B cell (primary cell): ENCODE measurements at regions not wholly inside any gene's neighbourhood (a gene's known extent, or its start where the extent isn't known, plus 50 kb on each side); places are given as distances from the start of the nearest gene placed in this dataset.

Experiments used
- ATAC-seq: fragments of 200-7000 bp; cut with Tn5 transposase; one replicate; pipeline ENCODE4 v1.10.0; 2021; ENCODE audit warnings: low read depth, mild to moderate bottlenecking, moderate number of reproducible peaks, moderate library complexity
- CTCF ChIA-PET: fragments of 350-600 bp; sonication (Branson Sonifier 250); formaldehyde crosslinking; loops from one replicate; lab custom pipeline; 2021; ENCODE audit warnings: antibody characterized with exemption, inconsistent platforms; lab: Charles Lee
- POLR2A ChIA-PET: fragments of 350-600 bp; sonication (Branson Sonifier 250); formaldehyde crosslinking; loops from one replicate; lab custom pipeline; 2021; ENCODE audit warnings: antibody characterized with exemption; lab: Charles Lee
- DNase-seq: peaks from one replicate; pipeline ENCODE4 v3.0.0; 2013
- H2AFZ ChIP-seq: 2 replicates; pipeline ENCODE4 v1.6.1; 2012; ENCODE audit warnings: mild to moderate bottlenecking, low read depth, low read length; ENCODE audit not compliant: insufficient read depth, poor library complexity, severe bottlenecking
- H3K27ac ChIP-seq, 2 donors: 1 replicate in 1 of 2; 2 replicates in 1 of 2; pipeline ENCODE4 v1.5.1; 2012 to 2013; ENCODE audit warnings: low read length in 2 of 2, mild to moderate bottlenecking in 2 of 2, moderate library complexity in 1 of 2
- H3K27me3 ChIP-seq, 4 experiments: fragments of 200-600 bp in 1 of 4; sonication (generic) in 1 of 4; replicated peaks in 1 of 4; 1 replicate in 2 of 4; 2 replicates in 2 of 4; pipeline versions ENCODE4 v1.6.1 to v1.7.0; 2013 to 2016; ENCODE audit warnings: low read length in 3 of 4, mild to moderate bottlenecking in 2 of 4, mixed read lengths in 1 of 4, moderate library complexity in 1 of 4; ENCODE audit not compliant: insufficient read depth in 4 of 4, control insufficient read depth in 3 of 4; ENCODE audit errors: control extremely low read depth in 1 of 4
- H3K36me3 ChIP-seq, 2 experiments: replicated peaks in 1 of 2; 1 replicate in 1 of 2; 2 replicates in 1 of 2; pipeline versions ENCODE4 v1.6.1 to v1.7.1; 2013; ENCODE audit warnings: low read length in 1 of 2; ENCODE audit not compliant: insufficient read depth in 2 of 2, control insufficient read depth in 1 of 2; ENCODE audit errors: control extremely low read depth in 1 of 2, extremely low read depth in 1 of 2
- H3K4me1 ChIP-seq, 2 donors: fragments of 200-600 bp in 1 of 2; sonication (generic) in 1 of 2; 1 replicate in 1 of 2; 2 replicates in 1 of 2; pipeline versions ENCODE4 v1.5.1 to v1.6.1; 2013 to 2017; ENCODE audit warnings: low read length in 2 of 2; ENCODE audit not compliant: control insufficient read depth in 2 of 2, insufficient read depth in 2 of 2
- H3K4me2 ChIP-seq: replicated peaks from 2 replicates; pipeline ENCODE3; 2012; ENCODE audit warnings: mild to moderate bottlenecking, low read depth, low read length; ENCODE audit not compliant: poor library complexity, severe bottlenecking
- H3K4me3 ChIP-seq, 5 experiments: fragments of 200-600 bp in 1 of 5; sonication (generic) in 1 of 5; 1 replicate in 3 of 5; 2 replicates in 2 of 5; pipeline versions ENCODE4 v1.5.1 to v1.7.0; 2011 to 2016; ENCODE audit warnings: low read length in 4 of 5, mild to moderate bottlenecking in 4 of 5, low read depth in 2 of 5, control low read depth in 1 of 5, moderate library complexity in 1 of 5; ENCODE audit not compliant: insufficient read depth in 1 of 5; ENCODE audit errors: control extremely low read depth in 1 of 5, extremely low read depth in 1 of 5
- H3K79me2 ChIP-seq: fragments of 200-600 bp; sonication (generic); one replicate; pipeline ENCODE4 v1.6.0; 2016; ENCODE audit warnings: low read length; ENCODE audit not compliant: control insufficient read depth, insufficient read depth
- H3K9ac ChIP-seq: fragments of 200-600 bp; sonication (generic); 2 replicates; pipeline ENCODE4 v1.6.1; 2017; ENCODE audit warnings: mild to moderate bottlenecking, low read length, moderate library complexity
- H3K9me3 ChIP-seq, 3 donors: one replicate each; pipeline versions ENCODE4 v1.6.1 to v1.7.1; 2013; ENCODE audit warnings: low read length in 2 of 3; ENCODE audit not compliant: control insufficient read depth in 2 of 3, insufficient read depth in 1 of 3; ENCODE audit errors: control extremely low read depth in 1 of 3
- H4K20me1 ChIP-seq: 2 replicates; pipeline ENCODE4 v1.6.0; 2012; ENCODE audit warnings: mild to moderate bottlenecking, low read length; ENCODE audit not compliant: insufficient read depth, control insufficient read depth, poor library complexity, severe bottlenecking
- H3K27ac Mint-ChIP-seq: one replicate; pipeline ENCODE4 v1.8.0; 2021; ENCODE audit warnings: mixed read lengths
- H3K27me3 Mint-ChIP-seq: one replicate; pipeline ENCODE4 v1.8.0; 2021; ENCODE audit warnings: mixed read lengths
- H3K4me1 Mint-ChIP-seq: one replicate; pipeline ENCODE4 v1.8.0; 2021; ENCODE audit warnings: mixed read lengths
- H3K4me3 Mint-ChIP-seq: one replicate; pipeline ENCODE4 v1.8.0; 2021; ENCODE audit warnings: mixed read lengths
- H3K9me3 Mint-ChIP-seq: one replicate; pipeline ENCODE4 v1.8.0; 2022; ENCODE audit warnings: mixed read lengths; ENCODE audit not compliant: insufficient read depth
- CTCF ChIP-seq: fragments of 200-600 bp; IDR thresholded peaks from one replicate; pipeline ENCODE4 v1.8.0; 2022; ENCODE audit warnings: antibody characterized with exemption, mild to moderate bottlenecking
- EZH2 ChIP-seq: IDR thresholded peaks from 2 replicates; pipeline ENCODE4 v1.6.1; 2012; ENCODE audit warnings: borderline replicate concordance, low read depth, mild to moderate bottlenecking, moderate library complexity, low read length; ENCODE audit not compliant: insufficient read depth, poor library complexity, severe bottlenecking
- WGBS: methylation state at CpG from one replicate; pipeline ENCODE4 v1.1.5; 2013; ENCODE audit warnings: missing lambda C conversion rate; ENCODE audit not compliant: insufficient coverage; 5-methylcytosine and 5-hydroxymethylcytosine counted together
- intact Hi-C: fragments of 100-400 bp; cut with micrococcal nuclease; formaldehyde crosslinking; loops from one replicate; pipeline ENCODE4 v1.10.0; 2022

- Histone ChIP-seq H2AFZ (peak overlapping the region; percentile 11), H3K4me3 (no peak overlapping the region), H3K4me2 (peak overlapping the region; percentile 29), H3K79me2 (no peaks in the 10 kb centered on the region), H4K20me1 (no peaks in the 10 kb centered on the region), H3K4me1 (no peaks in the 10 kb centered on the region), H3K9ac (no peak overlapping the region), H3K27ac (no peak overlapping the region), H3K36me3 (no peaks in the 10 kb centered on the region), H3K27me3 (peaks cover 0 to 5% (median 2%) of the 10 kb centered on the region in 4 experiments), H3K9me3 (no peaks in the 10 kb centered on the region)
- ATAC-seq: no peak
- Mint-ChIP-seq H3K9me3 (no peaks in the 10 kb centered on the region), H3K4me3 (no peak overlapping the region), H3K27me3 (peaks cover 39% of the 10 kb centered on the region), H3K4me1 (peaks cover 2% of the 10 kb centered on the region), H3K27ac (no peak overlapping the region)
- intact Hi-C loops: loop anchor here (10.0 kb wide), 2 partner anchors 206 to 616 kb away; no protein-coding TSS in a partner anchor
- CTCF ChIA-PET: no interaction called here
- TF ChIP-seq EZH2 (no peak), CTCF (no peak)
- no peak for DNase-seq
- POLR2A ChIA-PET: no interaction called here
- WGBS: no CpG with 5 or more reads among the region's 2 CpGs
Measured at GRCh38 chr21:35408401-35408800, 359.3 kb upstream of the RUNX1 start.

- no peak for TF ChIP-seq EZH2
- no peak for TF ChIP-seq CTCF
- no peak overlapping the region for H3K4me3 Mint-ChIP-seq
- Histone ChIP-seq H3K27me3 (peaks cover 0 to 5% (median 2%) of the 10 kb centered on the region in 4 experiments), H3K4me2 (no peak overlapping the region), H3K4me1 (no peaks in the 10 kb centered on the region), H3K4me3 (no peak overlapping the region), H3K36me3 (no peaks in the 10 kb centered on the region), H3K9me3 (no peaks in the 10 kb centered on the region), H4K20me1 (no peaks in the 10 kb centered on the region), H3K27ac (no peak overlapping the region), H2AFZ (no peak overlapping the region), H3K79me2 (no peaks in the 10 kb centered on the region), H3K9ac (no peak overlapping the region)
- H3K9me3 Mint-ChIP-seq: no peaks in the 10 kb centered on the region
- WGBS: 100% methylated on average over 1 of the region's 6 CpGs
- no peak for ATAC-seq
- no peak for DNase-seq
- POLR2A ChIA-PET: no interaction called here
- CTCF ChIA-PET: interaction anchor here (1.2 kb wide), 1 partner anchor 8 kb away, joined by 3 read pairs; no protein-coding TSS in a partner anchor
- intact Hi-C loops: loop anchor here (10.0 kb wide), 2 partner anchors 208 to 618 kb away; no protein-coding TSS in a partner anchor
- H3K27me3 Mint-ChIP-seq: peaks cover 25% of the 10 kb centered on the region
- no peak overlapping the region for H3K27ac Mint-ChIP-seq
- peaks cover 2% of the 10 kb centered on the region for H3K4me1 Mint-ChIP-seq
Measured at GRCh38 chr21:35406635-35407034, 357.5 kb upstream of the RUNX1 start.
